PC-3 (cell line): ENCODE measurements at regions not wholly inside any gene's neighbourhood (a gene's known extent, or its start where the extent isn't known, plus 50 kb on each side); places are given as distances from the start of the nearest gene placed in this dataset.
"Not testable (repeated sequence)": the region's sequence is repeated elsewhere in the genome, so short reads cannot be mapped to it uniquely, and the experiment has no call there.

Experiments
- ATAC-seq: fragments of 200-7000 bp; cut with Tn5 transposase; 2 replicates; pipeline ENCODE4 v1.9.1; 2020; ENCODE audit warnings: mild to moderate bottlenecking, moderate library complexity
- BruUV-seq: library from RNA; stranded (reverse); fragments of 400-500 nt; replicated peaks from 2 replicates; lab custom pipeline; 2021; lab: Mats Ljungman, UMichigan
- CTCF ChIA-PET: fragments of 300-600 bp; sonication (Branson Sonifier 250); formaldehyde crosslinking; loops from one replicate; lab custom pipeline; 2022; ENCODE audit warnings: antibody characterized with exemption; lab: Charles Lee
- POLR2A ChIA-PET: fragments of 300-600 bp; sonication (Branson Sonifier 250); formaldehyde crosslinking; loops from one replicate; lab custom pipeline; 2022; ENCODE audit warnings: antibody characterized with exemption; ENCODE audit not compliant: unreplicated experiment; lab: Charles Lee
- DNase-seq: peaks from one replicate; pipeline ENCODE4 v3.0.0-alpha.2; 2015
- H2AFZ ChIP-seq: fragments of 300-600 bp; sonication (generic); 2 replicates; pipeline ENCODE4 v1.6.0; 2016; ENCODE audit warnings: antibody characterized with exemption, low read length
- H3F3A ChIP-seq: fragments of 300-600 bp; sonication (generic); one replicate; pipeline ENCODE4 v1.6.0; 2017; ENCODE audit warnings: antibody characterized with exemption, low read length, control low read depth, mild to moderate bottlenecking; ENCODE audit not compliant: unreplicated experiment
- H3K27ac ChIP-seq: fragments of 300-600 bp; sonication (generic); 2 replicates; pipeline ENCODE4 v1.5.1; 2016; ENCODE audit warnings: mild to moderate bottlenecking, low read length
- H3K27me3 ChIP-seq: fragments of 300-600 bp; sonication (generic); 2 replicates; pipeline ENCODE4 v1.6.1; 2016; ENCODE audit warnings: low read length, mixed read lengths
- H3K36me3 ChIP-seq: fragments of 300-600 bp; sonication (generic); 2 replicates; pipeline ENCODE4 v1.6.1; 2016; ENCODE audit warnings: low read depth, mixed run types, low read length, mixed read lengths
- H3K4me1 ChIP-seq: fragments of 300-600 bp; sonication (generic); 2 replicates; pipeline ENCODE4 v1.5.1; 2016; ENCODE audit warnings: low read length; ENCODE audit not compliant: insufficient read depth
- H3K4me2 ChIP-seq: fragments of 300-600 bp; sonication (generic); 2 replicates; pipeline ENCODE4 v1.6.0; 2016; ENCODE audit warnings: low read length
- H3K4me3 ChIP-seq: fragments of 300-600 bp; sonication (generic); 2 replicates; pipeline ENCODE4 v1.5.1; 2016; ENCODE audit warnings: mild to moderate bottlenecking, low read length, mixed read lengths
- H3K79me2 ChIP-seq: fragments of 300-600 bp; sonication (generic); 2 replicates; pipeline ENCODE4 v1.6.1; 2017; ENCODE audit warnings: low read length, mixed read lengths
- H3K9ac ChIP-seq: fragments of 300-600 bp; sonication (generic); 2 replicates; pipeline ENCODE4 v1.6.0; 2016; ENCODE audit warnings: mild to moderate bottlenecking, low read length
- H3K9me2 ChIP-seq: fragments of 300-600 bp; sonication (generic); replicated peaks from 2 replicates; pipeline ENCODE4 v1.6.1; 2016; ENCODE audit warnings: mixed run types, low read length, mixed read lengths
- H3K9me3 ChIP-seq: fragments of 300-600 bp; sonication (generic); 2 replicates; pipeline ENCODE4 v1.6.1; 2016; ENCODE audit warnings: low read length, mixed read lengths
- H4K20me1 ChIP-seq: fragments of 300-600 bp; sonication (generic); 2 replicates; pipeline ENCODE4 v1.6.1; 2016; ENCODE audit warnings: low read length, mixed read lengths
- EZH2 ChIP-seq: fragments of 300-600 bp; sonication (generic); IDR thresholded peaks from one replicate; pipeline ENCODE4 v1.6.1; 2017; ENCODE audit warnings: antibody characterized with exemption, mild to moderate bottlenecking, low read length; ENCODE audit not compliant: unreplicated experiment
- EZH2phosphoT487 ChIP-seq: fragments of 300-600 bp; sonication (generic); IDR thresholded peaks from 2 replicates; pipeline ENCODE4 v1.6.1; 2018; ENCODE audit warnings: mild to moderate bottlenecking, antibody characterized with exemption, low read length, borderline replicate concordance
- intact Hi-C: fragments of 100-400 bp; cut with micrococcal nuclease; formaldehyde crosslinking; loops from 2 replicates; pipeline ENCODE4 v1.9.0; 2023
- TF ChIP-seq, protein P1 (sequence below): fragments of 300-600 bp; sonication (generic); conservative IDR thresholded peaks from 2 replicates; pipeline ENCODE4 v1.5.1; 2017; ENCODE audit warnings: antibody characterized with exemption, low read depth, mild to moderate bottlenecking, low read length

GRCh38 chr15:38793206-38793810 is 228.7 kb upstream of the RASGRP1 start:
- ATAC-seq, result no peak
- intact Hi-C loops, result no loop called here

GRCh38 chr15:38795471-38796245 is 231.0 kb upstream of the RASGRP1 start:
- Histone ChIP-seq H3K4me3 (no peak overlapping the region), H3K27ac (no peak overlapping the region), H3K4me2 (no peak overlapping the region), H3K79me2 (no peaks in the 10 kb centered on the region), H3F3A (no peaks in the 10 kb centered on the region), H3K9me2 (no peaks in the 10 kb centered on the region), H3K27me3 (peaks cover 14% of the 10 kb centered on the region; the same call in 1 of the 2 replicates), H3K9me3 (no peaks in the 10 kb centered on the region), H3K36me3 (no peaks in the 10 kb centered on the region), H3K9ac (no peak overlapping the region), H2AFZ (no peak overlapping the region), H3K4me1 (no peaks in the 10 kb centered on the region), H4K20me1 (no peaks in the 10 kb centered on the region)
- CTCF ChIA-PET, result no interaction called here
- TF ChIP-seq EZH2 (no peak), EZH2phosphoT487 (no peak)
- TF ChIP-seq, protein P1, sequence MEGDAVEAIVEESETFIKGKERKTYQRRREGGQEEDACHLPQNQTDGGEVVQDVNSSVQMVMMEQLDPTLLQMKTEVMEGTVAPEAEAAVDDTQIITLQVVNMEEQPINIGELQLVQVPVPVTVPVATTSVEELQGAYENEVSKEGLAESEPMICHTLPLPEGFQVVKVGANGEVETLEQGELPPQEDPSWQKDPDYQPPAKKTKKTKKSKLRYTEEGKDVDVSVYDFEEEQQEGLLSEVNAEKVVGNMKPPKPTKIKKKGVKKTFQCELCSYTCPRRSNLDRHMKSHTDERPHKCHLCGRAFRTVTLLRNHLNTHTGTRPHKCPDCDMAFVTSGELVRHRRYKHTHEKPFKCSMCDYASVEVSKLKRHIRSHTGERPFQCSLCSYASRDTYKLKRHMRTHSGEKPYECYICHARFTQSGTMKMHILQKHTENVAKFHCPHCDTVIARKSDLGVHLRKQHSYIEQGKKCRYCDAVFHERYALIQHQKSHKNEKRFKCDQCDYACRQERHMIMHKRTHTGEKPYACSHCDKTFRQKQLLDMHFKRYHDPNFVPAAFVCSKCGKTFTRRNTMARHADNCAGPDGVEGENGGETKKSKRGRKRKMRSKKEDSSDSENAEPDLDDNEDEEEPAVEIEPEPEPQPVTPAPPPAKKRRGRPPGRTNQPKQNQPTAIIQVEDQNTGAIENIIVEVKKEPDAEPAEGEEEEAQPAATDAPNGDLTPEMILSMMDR, result no peak
- ATAC-seq, result no peak
- BruUV-seq, result no TSS peak
- POLR2A ChIA-PET, result no interaction called here
- no peak for DNase-seq
- intact Hi-C loops, result no loop called here

More at GRCh38 chr15:38793206-38793810, 228.7 kb upstream of the RASGRP1 start:
- POLR2A ChIA-PET, result no interaction called here
- no peak overlapping the region for H3K9ac ChIP-seq
- CTCF ChIA-PET, result no interaction called here
- no peaks in the 10 kb centered on the region for H3K79me2 ChIP-seq
- DNase-seq, result no peak
- H3K4me3 ChIP-seq, result no peak overlapping the region
- H3K36me3 ChIP-seq, result no peaks in the 10 kb centered on the region
- no peak overlapping the region for H3K27ac ChIP-seq
- TF ChIP-seq, protein P1, result no peak
- no peak for TF ChIP-seq EZH2
- TF ChIP-seq EZH2phosphoT487, result no peak
- H3K4me1 ChIP-seq, result no peaks in the 10 kb centered on the region
- no peaks in the 10 kb centered on the region for H4K20me1 ChIP-seq
- H3K4me2 ChIP-seq, result no peak overlapping the region
- H2AFZ ChIP-seq, result no peak overlapping the region
- no TSS peak for BruUV-seq
- peaks cover 14% of the 10 kb centered on the region; the same call in 1 of the 2 replicates for H3K27me3 ChIP-seq
- H3F3A ChIP-seq, result no peaks in the 10 kb centered on the region
- no peaks in the 10 kb centered on the region for H3K9me2 ChIP-seq
- no peaks in the 10 kb centered on the region for H3K9me3 ChIP-seq

GRCh38 chr15:38796589-38796988 is 232.0 kb upstream of the RASGRP1 start:
- ATAC-seq (no peak), DNase-seq (no peak)
- ChIA-PET CTCF (no interaction called here), POLR2A (no interaction called here)
- Histone ChIP-seq H3K36me3 (no peaks in the 10 kb centered on the region), H3K4me3 (no peak overlapping the region), H3K9me3 (no peaks in the 10 kb centered on the region), H3F3A (no peaks in the 10 kb centered on the region), H3K27me3 (peaks cover 15% of the 10 kb centered on the region; the same call in 1 of the 2 replicates), H3K27ac (no peak overlapping the region), H2AFZ (no peak overlapping the region), H3K4me1 (no peaks in the 10 kb centered on the region), H3K4me2 (no peak overlapping the region), H3K9me2 (no peaks in the 10 kb centered on the region), H4K20me1 (no peaks in the 10 kb centered on the region), H3K9ac (no peak overlapping the region), H3K79me2 (no peaks in the 10 kb centered on the region)
- BruUV-seq, result no TSS peak
- intact Hi-C loops, result no loop called here
- TF ChIP-seq EZH2phosphoT487 (no peak), EZH2 (no peak)
- TF ChIP-seq, protein P1, result no peak

DNA sequence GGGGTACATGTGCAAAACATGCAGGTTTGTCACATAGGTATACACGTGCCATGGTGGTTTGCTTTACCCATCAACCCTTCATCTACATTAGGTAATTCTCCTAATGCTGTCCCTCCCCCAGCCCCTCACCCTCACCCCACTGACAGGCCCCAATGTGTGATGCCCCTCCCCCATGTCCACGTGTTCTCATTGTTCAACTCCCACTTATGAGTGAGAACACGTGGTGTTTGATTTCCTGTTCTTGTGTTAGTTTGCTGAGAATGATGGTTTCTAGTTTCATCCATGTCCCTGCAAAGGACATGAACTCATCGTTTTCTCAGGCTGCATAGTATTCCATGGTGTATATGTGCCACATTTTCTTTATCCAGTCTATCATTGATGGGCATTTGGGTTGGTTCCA is 232.9 kb upstream of the RASGRP1 start:
- H3K4me2 ChIP-seq, H3F3A ChIP-seq, H4K20me1 ChIP-seq, H3K4me3 ChIP-seq, H2AFZ ChIP-seq, H3K36me3 ChIP-seq, POLR2A ChIA-PET, H3K9me3 ChIP-seq, H3K27ac ChIP-seq, intact Hi-C loops, H3K4me1 ChIP-seq, BruUV-seq, DNase-seq, H3K79me2 ChIP-seq, ATAC-seq, H3K9me2 ChIP-seq, CTCF ChIA-PET, H3K9ac ChIP-seq: not testable (repeated sequence)
- peaks cover 18% of the 10 kb centered on the region; the same call in 1 of the 2 replicates for H3K27me3 ChIP-seq
